NCI-H524 (cell line): ENCODE measurements at regions not wholly inside any gene's neighbourhood (a gene's known extent, or its start where the extent isn't known, plus 50 kb on each side); places are given as distances from the start of the nearest gene placed in this dataset.
A peak's percentile ranks its signal among the peaks of the same experiment; 100 is the strongest.

Experiments used
- DNase-seq, 2 experiments: peaks; one replicate each; lab custom pipeline; 2025; lab: John Stamatoyannopoulos, UW

DNA sequence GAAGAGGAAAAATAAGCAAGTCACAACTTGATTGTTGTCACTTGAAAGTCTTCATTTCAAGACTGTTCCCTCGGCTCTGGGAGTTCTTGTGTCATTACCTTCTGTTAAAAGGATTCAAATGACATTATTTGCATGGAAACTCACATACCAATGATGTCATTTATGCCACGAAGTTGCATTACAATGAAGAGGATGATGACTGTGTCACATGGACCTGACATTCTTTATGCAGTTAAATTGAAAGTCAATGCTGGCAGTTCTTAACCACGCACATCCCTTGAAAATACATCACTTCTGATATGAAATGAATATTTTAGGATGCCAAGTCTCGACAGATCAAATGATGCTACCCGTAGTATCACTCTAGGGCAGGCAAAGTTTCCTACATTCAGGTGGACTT, 1069.5 kb downstream of the VRK1 start:
- DNase-seq, result no peak

DNA sequence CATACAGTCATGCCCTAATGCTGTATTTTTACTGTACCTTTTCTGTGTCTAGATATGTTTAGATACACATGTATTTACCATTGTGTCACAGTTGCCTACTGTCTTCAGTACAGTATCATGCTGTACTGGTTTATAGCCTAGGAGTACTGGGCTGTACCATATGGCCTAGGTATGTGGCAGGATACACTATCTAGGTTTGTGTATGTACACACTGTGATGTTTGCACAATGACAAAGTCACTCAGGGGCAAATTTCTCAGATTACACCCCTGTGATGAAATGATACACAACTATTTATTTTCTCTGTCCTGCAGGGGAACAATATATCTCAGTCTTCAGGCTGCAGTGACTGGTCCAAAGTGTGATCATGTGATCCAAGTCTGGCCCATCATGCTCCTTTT, 1076.1 kb downstream of the VRK1 start:
- DNase-seq, result no peak

DNA sequence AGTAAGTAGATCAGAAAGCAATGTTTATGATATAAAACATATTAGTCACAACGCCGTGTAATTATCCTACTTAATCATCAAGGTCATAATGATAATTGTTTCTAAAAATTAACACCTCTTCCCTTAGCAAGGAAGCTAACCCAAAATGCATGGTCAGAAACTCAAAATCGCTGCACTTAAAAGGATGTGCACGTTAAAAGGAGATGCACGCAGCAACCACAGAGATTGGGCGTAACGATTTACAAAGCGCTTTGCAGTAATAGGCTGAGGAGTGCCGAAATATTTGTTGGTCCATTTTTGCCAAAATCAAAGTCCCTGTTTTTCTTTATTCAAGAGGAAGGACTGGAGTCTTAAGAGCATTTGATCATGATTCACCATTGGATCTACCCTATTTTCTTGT, 1077.2 kb downstream of the VRK1 start:
- DNase-seq, result no peak

DNA sequence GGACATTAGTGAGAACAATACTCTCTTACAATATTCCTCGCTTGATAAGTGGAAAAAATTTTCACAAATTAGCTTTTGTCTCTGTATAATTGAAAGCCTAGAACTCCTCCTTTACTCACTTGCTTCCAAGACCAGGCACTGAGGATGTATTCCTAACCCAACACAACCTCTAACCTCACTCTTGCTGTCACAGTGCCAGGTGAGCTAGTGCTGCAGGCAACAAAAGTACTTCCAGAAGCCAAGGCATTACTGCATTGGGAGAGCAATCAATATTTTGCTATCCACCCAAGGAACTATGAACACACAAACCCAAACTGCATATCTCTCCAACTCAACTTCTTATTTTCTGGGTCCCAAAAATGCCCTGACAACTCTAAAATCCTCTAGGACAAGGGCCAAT, 1081.0 kb downstream of the VRK1 start:
- no peak for DNase-seq

DNA sequence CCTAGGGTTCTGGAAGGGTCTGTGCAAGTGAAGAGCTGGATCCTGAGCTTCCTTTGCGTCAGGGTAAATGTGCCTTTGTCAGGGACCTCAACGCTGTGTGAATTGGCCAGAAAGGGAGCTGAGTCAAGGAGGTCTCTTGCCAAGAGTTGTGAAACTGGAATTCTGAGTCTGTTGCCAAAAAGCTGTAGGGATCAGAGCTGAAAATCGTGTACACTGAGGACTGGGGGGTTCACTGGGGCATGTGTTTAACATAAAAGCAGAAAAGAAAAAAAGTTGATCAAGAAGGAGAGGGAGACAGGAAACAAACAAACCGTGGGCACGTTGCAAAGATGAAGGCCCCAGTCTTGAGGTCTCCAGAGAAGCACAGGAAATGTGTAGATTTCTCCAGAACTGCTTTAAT, 1081.5 kb downstream of the VRK1 start:
- no peak for DNase-seq

DNA sequence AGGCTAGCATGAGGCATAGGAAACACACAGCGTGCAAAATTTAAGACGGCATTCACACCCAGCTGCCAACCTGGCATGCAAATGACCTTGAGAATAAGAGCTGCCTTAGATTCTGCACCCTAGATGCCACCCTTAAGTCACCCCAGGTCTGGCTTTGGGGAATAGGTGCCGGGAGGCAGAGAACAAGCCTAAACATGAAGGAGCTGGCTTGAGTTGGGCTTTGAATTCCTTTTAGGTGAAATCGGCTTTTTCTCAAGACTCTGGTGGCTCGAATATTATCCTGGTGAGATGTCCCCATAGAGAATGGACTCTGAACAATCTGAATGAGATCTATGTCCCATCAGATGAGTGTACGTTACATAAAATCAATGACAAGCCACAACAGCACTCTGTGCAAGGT, 1090.5 kb downstream of the VRK1 start:
- no peak for DNase-seq

DNA sequence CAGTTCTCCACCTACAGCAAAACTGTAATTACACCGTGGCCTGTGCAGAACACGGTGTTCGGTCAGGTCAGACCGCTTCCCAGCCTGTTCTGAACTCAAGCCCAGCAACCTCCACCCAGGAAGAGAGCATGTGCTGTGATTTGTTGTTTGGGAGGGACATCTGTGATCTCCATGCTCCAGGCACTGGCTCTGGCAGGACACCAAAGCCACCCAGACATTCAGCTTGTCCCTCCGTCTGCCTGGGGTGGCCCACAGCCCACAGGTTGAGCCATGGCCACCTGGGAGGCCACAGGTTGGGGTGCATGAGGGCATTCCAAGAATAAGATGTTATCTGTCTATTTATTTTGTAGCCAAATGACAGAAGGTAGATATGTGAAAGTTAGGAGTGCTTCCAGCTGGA, 1091.1 kb downstream of the VRK1 start:
- DNase-seq, result no peak

DNA sequence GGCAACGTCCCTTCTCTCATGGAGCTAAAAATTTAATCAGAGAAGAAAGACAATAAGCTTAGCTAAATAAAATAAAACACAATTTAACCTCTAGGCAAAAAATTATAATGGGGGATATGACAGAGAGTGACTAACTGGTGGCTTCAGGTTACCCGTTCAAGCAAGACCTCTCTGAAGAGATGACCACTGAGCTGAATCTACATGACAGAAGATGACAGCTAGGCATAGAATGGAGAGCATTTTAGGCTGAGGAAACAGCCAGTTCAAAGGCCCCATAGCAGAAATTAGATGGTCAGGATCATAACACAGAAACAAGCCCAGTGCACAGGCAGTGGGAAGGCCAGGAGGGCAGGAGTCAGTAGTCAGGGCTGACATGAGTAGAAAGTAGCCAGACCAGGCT, 1094.3 kb downstream of the VRK1 start:
- DNase-seq, result no peak

DNA sequence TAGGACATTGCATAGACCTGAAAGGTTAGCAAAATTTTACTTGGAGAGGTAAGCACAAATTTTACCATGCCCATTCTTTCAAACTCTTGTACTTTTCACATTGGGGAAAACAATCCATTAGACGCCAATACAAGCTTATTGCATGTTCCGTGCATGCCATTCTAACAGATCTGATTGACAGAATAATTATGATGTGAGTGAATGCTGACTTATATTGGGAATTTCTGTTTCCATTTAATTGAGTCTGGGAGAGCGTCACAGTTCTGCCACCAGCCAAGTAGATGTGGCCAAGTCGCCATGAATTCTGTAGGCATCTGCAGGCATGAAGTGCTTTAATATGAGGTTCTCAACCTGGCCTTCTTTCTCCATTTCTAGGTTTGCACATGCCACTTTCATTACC, 1097.4 kb downstream of the VRK1 start:
- DNase-seq, result no peak

DNA sequence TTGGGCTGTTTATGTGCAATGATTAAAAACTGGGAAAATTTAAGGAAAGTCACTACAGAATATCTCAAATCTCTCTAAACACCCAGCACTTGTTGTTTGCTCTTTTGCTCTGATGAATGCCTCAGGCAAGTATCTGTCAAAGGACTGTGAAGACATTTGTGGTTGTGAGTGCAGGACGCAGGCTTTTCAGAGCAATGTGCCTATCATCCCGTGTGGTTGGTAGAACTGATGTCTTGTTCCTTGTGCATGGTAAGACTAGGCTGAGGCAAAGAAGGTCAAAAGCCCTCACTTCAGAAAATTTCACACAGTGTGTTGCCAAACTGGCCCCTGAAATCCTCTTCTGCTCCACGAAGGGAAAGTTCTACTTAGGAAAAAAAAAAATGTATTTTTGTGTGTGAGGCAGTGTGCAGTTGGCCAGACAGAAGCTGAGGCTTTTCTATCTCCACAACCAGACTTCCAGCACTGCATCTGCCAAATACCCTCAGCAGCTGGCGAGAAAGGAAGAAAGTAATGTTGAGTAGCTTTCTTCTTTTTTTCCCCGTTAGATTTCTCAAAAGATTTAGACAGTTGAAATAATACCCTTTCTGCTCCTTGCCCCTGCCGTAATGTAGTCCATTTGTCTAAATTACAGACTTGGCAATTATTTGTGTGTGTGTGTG, 1103.1 kb downstream of the VRK1 start:
- no peak for DNase-seq

DNA sequence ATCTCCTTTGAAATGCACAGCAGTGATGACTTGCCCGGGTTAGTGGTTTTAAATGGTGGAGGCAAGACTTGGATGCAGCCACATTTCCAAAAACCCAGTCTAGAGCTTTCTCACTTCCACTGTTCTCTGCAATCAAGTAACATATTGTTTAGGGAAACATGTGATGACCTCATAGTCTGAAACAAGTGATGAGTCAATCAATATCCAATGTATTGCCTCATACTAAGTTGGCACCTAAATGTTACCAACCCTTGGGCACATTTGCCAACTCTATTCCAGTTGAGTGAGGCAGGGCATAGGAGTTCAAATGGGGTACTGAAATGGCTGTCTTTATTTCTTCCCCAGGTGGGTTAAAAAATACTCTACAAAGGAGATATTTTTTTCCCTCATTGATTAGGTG, 1105.4 kb downstream of the VRK1 start:
- no peak for DNase-seq

DNA sequence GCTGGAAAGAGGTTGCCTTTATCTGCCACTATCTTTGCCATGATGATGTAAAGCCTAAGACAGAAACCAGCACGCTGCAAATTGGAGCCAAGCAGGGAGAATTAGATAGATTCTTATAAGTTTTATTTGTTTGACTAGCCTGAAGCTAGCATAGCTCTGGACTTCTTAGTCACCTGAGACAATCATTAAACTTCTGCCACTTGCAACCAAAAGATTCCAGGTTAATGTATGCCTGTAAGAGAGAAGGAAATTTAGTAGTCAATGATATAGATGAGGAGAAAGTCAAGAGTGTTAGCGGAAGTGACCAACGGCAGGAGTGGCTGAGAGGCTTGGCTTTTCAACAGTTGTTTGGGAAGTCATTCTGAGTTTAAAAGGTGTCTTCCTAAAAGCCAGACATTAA, 1106.6 kb downstream of the VRK1 start:
- DNase-seq, result no peak

DNA sequence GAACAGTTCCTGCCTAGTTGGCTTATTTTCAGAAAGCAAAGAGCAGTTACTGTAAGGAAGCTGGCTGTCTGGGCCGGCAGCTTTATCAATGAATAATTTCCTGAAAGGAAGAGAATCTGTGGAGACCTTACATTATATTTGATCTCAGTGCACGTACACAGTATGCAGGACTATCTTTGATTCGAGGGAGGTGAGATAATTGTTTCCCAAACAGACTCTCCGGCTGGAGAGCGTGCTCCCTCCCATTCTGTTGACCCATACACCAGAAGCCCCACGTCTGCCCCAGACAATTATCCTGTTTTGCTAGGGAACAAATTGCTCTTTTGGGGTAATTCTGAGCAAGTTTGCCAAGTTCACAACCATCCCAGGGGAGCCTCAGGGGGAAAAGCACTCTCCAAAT, 1115.0 kb downstream of the VRK1 start:
- DNase-seq, result no peak

DNA sequence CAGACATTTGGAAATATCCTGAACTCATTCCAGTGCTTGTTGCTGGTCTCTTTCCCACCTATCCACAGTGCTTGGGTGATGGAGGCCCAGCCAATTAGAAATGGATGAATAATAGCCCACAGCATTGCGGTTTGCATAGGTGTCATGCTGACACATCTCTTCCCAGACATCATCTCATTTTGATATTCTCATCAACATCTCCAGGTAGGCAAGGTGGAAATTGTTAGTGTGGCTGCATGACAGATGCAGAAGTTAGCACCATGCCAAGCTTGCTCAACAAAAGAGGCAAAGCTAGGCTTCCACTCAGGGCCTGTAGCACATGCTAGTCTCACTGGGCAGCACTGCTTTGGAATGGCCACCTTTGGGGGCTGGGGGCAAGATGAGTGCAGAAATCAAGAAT, 1118.9 kb downstream of the VRK1 start:
- no peak for DNase-seq

DNA sequence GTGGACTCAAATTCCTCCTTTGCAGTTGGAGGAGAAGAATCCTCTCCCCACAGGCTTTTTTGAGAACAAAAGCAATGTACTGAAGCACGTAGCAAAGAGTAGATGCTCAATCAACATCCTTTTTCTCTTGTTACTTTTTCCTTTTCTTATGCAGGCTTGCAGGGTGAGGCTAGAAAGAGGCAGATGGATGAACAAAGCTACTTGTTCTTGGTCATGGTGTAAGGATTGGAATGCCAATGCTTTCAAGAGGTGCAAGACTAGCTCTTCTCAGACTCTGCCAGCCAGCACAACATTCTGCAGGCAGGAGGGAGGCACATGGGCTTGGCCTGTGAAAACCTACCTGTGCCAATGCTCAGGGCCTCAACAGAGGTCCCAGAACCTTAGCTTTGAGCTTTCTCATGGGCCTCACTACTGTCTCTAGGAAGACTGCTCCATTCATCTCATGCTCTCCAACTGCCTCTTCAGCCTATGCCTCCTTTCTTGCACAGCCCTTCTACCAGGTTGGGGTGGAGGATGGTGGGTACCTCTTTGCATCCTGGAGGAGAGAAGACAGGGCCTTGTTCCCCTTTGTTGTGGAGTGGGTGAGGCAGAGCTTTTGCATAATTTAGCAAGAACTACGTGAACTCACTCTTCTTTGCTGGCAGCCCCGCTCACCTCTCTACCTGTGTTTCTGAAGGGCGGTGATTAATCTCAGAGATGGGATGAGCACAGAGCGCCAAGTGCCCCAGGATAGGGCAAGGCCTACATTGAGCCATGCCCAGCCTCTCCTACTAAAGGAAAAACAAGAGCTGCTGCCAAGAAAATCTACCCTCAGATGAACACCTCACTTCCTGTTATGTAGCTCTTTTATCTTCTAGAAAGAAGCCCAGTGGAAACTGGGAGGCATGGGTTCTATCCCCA, 1119.7 kb downstream of the VRK1 start:
- DNase-seq, result no peak

DNA sequence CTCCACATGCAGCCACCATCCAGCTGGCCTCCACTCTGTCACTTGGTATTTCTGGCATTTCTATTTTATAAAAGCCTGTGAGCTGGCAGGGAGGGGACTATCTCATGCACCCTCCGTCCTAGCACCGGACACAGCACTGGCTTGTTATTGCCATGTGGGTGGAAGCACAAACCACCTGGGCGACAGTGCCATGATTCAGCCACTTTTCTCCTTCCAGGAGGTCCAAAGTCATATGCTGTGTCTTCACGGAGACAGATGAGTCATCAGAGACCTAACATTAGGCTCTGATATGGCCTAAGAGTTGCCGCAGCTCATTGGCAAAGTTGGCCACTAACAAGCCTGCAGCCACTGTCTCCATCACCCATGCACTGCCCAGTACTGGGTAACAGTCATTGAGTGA, 1123.0 kb downstream of the VRK1 start:
- no peak for DNase-seq

DNA sequence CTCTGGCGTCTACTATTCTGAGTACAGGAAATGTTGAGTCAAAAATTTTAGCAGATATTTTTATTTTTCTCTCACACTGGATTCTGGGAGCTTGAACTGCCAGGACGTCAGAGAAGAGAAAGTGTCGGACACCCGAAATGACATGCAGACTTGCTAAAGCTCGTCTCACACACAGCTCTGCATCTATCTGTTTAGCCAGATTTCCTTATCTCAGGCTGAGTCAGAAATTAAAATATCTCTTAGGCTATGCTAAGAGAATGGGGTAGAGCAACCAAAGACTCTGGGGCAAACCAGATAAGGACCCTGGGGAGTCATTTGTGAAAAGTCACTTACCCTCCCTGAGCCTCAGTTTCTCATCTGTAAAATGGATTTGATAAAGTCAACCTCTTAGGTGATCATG, 1124.1 kb downstream of the VRK1 start:
- no peak for DNase-seq

DNA sequence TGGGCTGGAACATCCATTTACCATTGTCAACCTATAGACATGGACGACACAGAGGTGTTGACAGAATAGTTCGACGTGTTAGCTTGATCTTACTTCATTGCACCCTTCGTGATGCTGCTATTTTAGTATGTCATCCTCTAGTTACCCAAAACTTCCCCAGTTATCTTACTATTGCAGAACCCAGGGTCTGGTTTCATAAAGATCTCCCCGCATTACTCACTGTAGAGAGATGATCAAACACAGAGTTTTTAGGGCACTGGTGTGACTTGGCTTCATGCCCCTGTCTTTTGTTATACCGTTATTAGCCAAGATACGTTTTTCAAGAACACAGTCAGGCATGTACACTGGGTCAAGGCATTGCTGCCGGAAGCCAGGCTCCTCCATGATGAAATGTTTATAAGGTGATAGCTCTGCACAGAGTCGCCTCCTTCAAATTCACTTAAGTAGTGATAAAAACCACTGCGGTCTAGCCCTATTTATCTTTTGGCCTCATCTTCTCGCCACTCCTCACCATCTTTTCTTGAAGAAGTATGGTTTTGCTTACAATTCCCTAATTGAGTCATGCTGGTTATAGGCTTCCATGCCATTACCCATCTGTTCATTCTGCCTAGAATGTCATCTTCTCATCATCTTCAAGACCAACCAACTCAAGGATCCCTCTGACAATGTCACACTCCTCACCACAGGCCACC, 1127.9 kb downstream of the VRK1 start:
- DNase-seq, result no peak

DNA sequence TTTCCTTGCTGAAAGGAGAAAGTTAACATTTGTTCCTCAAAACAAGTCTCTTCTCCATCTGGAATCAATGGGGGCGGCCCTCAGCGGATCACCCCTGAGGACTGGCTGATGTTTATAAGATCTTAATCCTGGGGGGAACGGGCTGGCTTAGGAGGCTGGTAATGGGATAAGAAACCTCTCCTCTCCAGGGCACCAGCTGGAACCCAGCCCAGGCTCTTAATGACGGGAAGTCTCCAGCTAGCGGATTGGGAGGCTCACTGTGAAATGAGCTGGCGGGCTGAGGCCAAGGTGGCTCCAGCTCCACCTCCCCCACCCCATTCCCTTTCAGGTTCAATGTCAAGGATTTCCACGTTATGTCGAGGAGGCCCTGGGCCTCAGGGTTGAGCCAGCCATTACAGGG, 1133.0 kb downstream of the VRK1 start:
- peak; percentile 99 for DNase-seq

DNA sequence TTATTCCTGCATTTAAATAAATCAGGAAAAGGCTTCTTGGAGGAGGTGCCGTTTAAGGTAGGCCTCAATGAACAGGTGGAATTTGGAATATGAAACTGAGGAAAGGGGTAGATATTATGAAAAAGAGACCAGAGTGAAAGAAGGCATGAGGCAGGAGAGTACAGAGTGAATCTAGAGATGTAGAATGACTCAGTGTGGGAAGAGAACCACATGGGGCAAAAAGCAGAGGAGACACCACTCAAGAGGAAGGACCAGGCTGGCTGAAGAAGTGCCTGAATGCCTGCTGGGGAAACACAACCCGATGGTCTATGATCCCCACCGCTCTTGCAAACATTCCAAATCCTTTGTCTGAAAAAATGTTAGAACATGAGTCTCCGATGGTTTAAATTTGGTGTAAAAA, 1134.1 kb downstream of the VRK1 start:
- DNase-seq, result no peak

DNA sequence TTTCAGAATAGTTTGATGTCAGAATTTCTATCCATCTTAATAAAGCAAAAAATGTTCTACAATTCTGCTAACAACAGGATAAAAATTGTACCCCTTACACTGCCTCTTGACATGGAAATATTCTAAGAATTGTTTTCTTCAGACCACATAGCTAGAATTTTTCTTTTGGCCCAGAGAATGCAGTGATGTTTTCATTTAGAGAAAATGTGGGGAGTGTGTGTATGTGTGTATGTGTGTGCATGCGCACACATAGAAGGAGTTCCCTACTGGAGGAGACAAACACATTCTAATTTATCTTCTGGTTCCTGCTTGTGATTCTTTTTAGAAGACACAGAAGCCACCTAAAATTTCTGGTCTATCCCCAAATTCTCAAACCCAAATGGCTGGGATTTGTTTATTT, 1145.7 kb downstream of the VRK1 start:
- no peak for DNase-seq

DNA sequence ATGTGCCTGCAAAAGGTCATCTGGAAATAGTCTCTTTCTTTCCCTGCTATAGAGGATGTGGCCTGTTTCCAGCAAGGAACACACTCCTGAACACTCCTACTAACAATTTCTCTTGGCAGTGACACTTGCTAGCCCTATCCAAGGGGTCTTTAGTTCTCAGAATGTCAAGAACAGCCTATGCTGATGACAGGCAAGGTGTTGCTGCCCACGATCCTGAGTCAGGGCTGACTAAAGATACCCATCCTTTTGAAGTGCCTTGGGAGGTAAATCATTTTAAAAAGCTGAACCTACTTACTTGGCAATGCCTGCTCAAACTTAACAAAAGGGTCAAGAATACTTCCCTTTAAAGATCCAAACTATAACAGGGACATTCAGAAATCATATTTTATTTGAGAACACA, 1146.4 kb downstream of the VRK1 start:
- no peak for DNase-seq

DNA sequence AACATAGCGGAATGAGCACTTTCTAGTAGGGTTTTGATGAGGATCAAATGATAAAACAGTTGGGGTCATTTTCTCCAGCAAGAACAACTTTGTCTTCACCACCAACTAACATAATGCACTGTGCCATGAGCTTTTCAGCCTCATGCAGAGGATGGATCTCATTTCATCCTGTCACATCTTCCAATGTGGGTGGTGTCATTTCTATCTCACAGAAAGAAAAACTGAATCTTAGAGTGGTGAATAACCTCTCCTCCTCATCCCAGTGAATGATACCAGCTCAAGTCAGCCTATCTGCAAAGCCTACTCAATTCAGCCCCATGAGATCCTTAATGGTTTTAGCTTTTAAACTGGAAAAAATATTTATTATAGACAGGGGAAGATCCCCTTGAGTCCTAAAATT, 1147.2 kb downstream of the VRK1 start:
- no peak for DNase-seq
